ENCODE measurements at regions not wholly inside any gene's neighbourhood (a gene's known extent, or its start where the extent isn't known, plus 50 kb on each side); places are given as distances from the start of the nearest gene placed in this dataset.

- Mint-ChIP-seq H3K36me3 (no peaks in the 10 kb centered on the region), H3K27me3 (ENCODE audit: low read depth in 3 of 3) (no peaks in the 10 kb centered on the region), H3K4me1 (no peaks in the 10 kb centered on the region), H3K9me3 (peaks cover 0 to 29% (median 4%) of the 10 kb centered on the region in 6 donors), H3K27ac (no peak overlapping the region), H3K4me3 (no peak overlapping the region)
- no peak for DNase-seq
These were observed 611.5 kb downstream of the KCNA4 start for GRCh38 chr11:29405305-29405704.

- H3K27me3 Mint-ChIP-seq (ENCODE audit: low read depth in 3 of 3): no peaks in the 10 kb centered on the region
- no peaks in the 10 kb centered on the region for H3K4me1 Mint-ChIP-seq
- no peaks in the 10 kb centered on the region for H3K36me3 Mint-ChIP-seq
- no peak overlapping the region for H3K4me3 Mint-ChIP-seq
- peaks cover 4 to 41% (median 15%) of the 10 kb centered on the region in 6 donors for H3K9me3 Mint-ChIP-seq
- H3K27ac Mint-ChIP-seq: no peak overlapping the region
- no peak for DNase-seq
These were observed 621.2 kb downstream of the KCNA4 start for GRCh38 chr11:29395555-29396072.

GRCh38 chr11:29389793-29390192, 627.0 kb downstream of the KCNA4 start:
- no peaks in the 10 kb centered on the region for H3K36me3 Mint-ChIP-seq
- H3K27me3 Mint-ChIP-seq (ENCODE audit: low read depth in 3 of 3): peaks cover 0 to 2% (median 0%) of the 10 kb centered on the region in 3 donors
- peaks cover 4 to 25% (median 12%) of the 10 kb centered on the region in 6 donors for H3K9me3 Mint-ChIP-seq
- H3K27ac Mint-ChIP-seq: no peak overlapping the region
- no peak for DNase-seq
- no peaks in the 10 kb centered on the region for H3K4me1 Mint-ChIP-seq
- no peak overlapping the region for H3K4me3 Mint-ChIP-seq

GRCh38 chr11:29373725-29374124, 643.1 kb downstream of the KCNA4 start:
- Mint-ChIP-seq H3K27me3 (ENCODE audit: low read depth in 3 of 3) (no peaks in the 10 kb centered on the region), H3K4me3 (no peak overlapping the region), H3K36me3 (no peaks in the 10 kb centered on the region), H3K9me3 (peaks cover 16 to 46% (median 24%) of the 10 kb centered on the region in 6 donors), H3K27ac (no peak overlapping the region), H3K4me1 (no peaks in the 10 kb centered on the region)
- no peak for DNase-seq

GRCh38 chr11:29368126-29368525, 648.7 kb downstream of the KCNA4 start:
- DNase-seq: no peak
- Mint-ChIP-seq H3K36me3 (no peaks in the 10 kb centered on the region), H3K4me1 (no peaks in the 10 kb centered on the region), H3K27ac (no peak overlapping the region), H3K9me3 (peaks cover 11 to 27% (median 15%) of the 10 kb centered on the region in 6 donors), H3K27me3 (ENCODE audit: low read depth in 3 of 3) (peaks cover 0 to 3% (median 2%) of the 10 kb centered on the region in 3 donors), H3K4me3 (no peak overlapping the region)

GRCh38 chr11:29364006-29364405, 652.8 kb downstream of the KCNA4 start:
- Mint-ChIP-seq H3K27me3 (ENCODE audit: low read depth in 3 of 3) (peaks cover 2 to 3% (median 2%) of the 10 kb centered on the region in 3 donors), H3K4me3 (no peak overlapping the region), H3K9me3 (peaks cover 3 to 27% (median 17%) of the 10 kb centered on the region in 6 donors), H3K27ac (no peak overlapping the region), H3K4me1 (no peaks in the 10 kb centered on the region), H3K36me3 (peaks cover 0 to 4% (median 0%) of the 10 kb centered on the region in 3 donors)
- no peak for DNase-seq

- Mint-ChIP-seq H3K9me3 (peaks cover 3 to 30% (median 19%) of the 10 kb centered on the region in 6 donors), H3K4me3 (no peak overlapping the region), H3K27ac (no peak overlapping the region), H3K4me1 (no peaks in the 10 kb centered on the region), H3K27me3 (ENCODE audit: low read depth in 3 of 3) (peaks cover 0 to 2% (median 0%) of the 10 kb centered on the region in 3 donors), H3K36me3 (peaks cover 0 to 4% (median 0%) of the 10 kb centered on the region in 3 donors)
- DNase-seq: no peak
These were observed 655.5 kb downstream of the KCNA4 start for GRCh38 chr11:29361369-29361768.

- H3K36me3 Mint-ChIP-seq: no peaks in the 10 kb centered on the region
- DNase-seq: no peak
- no peak overlapping the region for H3K4me3 Mint-ChIP-seq
- no peak overlapping the region for H3K27ac Mint-ChIP-seq
- no peaks in the 10 kb centered on the region for H3K4me1 Mint-ChIP-seq
- H3K27me3 Mint-ChIP-seq (ENCODE audit: low read depth in 3 of 3): no peaks in the 10 kb centered on the region
- H3K9me3 Mint-ChIP-seq: peaks cover 0 to 45% (median 11%) of the 10 kb centered on the region in 6 donors
These were observed 663.0 kb downstream of the KCNA4 start for GRCh38 chr11:29353833-29354232.

- H3K4me1 Mint-ChIP-seq: no peaks in the 10 kb centered on the region
- peaks cover 0 to 33% (median 8%) of the 10 kb centered on the region in 6 donors for H3K9me3 Mint-ChIP-seq
- H3K4me3 Mint-ChIP-seq: no peak overlapping the region
- H3K36me3 Mint-ChIP-seq: no peaks in the 10 kb centered on the region
- H3K27me3 Mint-ChIP-seq (ENCODE audit: low read depth in 3 of 3): no peaks in the 10 kb centered on the region
- no peak overlapping the region for H3K27ac Mint-ChIP-seq
- no peak for DNase-seq
These were observed 664.5 kb downstream of the KCNA4 start for GRCh38 chr11:29352273-29352795.

GRCh38 chr11:29351301-29351873, 665.4 kb downstream of the KCNA4 start:
- Mint-ChIP-seq H3K36me3 (no peaks in the 10 kb centered on the region), H3K4me1 (no peaks in the 10 kb centered on the region), H3K27ac (no peak overlapping the region), H3K27me3 (ENCODE audit: low read depth in 3 of 3) (no peaks in the 10 kb centered on the region), H3K4me3 (no peak overlapping the region), H3K9me3 (peaks cover 0 to 33% (median 8%) of the 10 kb centered on the region in 6 donors)
- no peak for DNase-seq

- no peak for DNase-seq
- Mint-ChIP-seq H3K4me1 (no peaks in the 10 kb centered on the region), H3K27ac (no peak overlapping the region), H3K4me3 (no peak overlapping the region), H3K9me3 (peaks cover 0 to 27% (median 6%) of the 10 kb centered on the region in 6 donors), H3K27me3 (ENCODE audit: low read depth in 3 of 3) (peaks cover 0 to 5% (median 0%) of the 10 kb centered on the region in 3 donors), H3K36me3 (no peaks in the 10 kb centered on the region)
These were observed 673.1 kb downstream of the KCNA4 start for GRCh38 chr11:29343465-29344333.

GRCh38 chr11:29336727-29337575, 679.9 kb downstream of the KCNA4 start:
- Mint-ChIP-seq H3K27me3 (ENCODE audit: low read depth in 3 of 3) (peaks cover 0 to 2% (median 0%) of the 10 kb centered on the region in 3 donors), H3K4me1 (no peaks in the 10 kb centered on the region), H3K9me3 (peaks cover 1 to 45% (median 9%) of the 10 kb centered on the region in 6 donors), H3K4me3 (no peak overlapping the region), H3K36me3 (no peaks in the 10 kb centered on the region), H3K27ac (no peak overlapping the region)
- DNase-seq: no peak

GRCh38 chr11:29334776-29335130, 682.1 kb downstream of the KCNA4 start:
- no peak overlapping the region for H3K4me3 Mint-ChIP-seq
- H3K9me3 Mint-ChIP-seq: peaks cover 1 to 44% (median 9%) of the 10 kb centered on the region in 6 donors
- DNase-seq: no peak
- H3K36me3 Mint-ChIP-seq: no peaks in the 10 kb centered on the region
- H3K27ac Mint-ChIP-seq: no peak overlapping the region
- H3K27me3 Mint-ChIP-seq (ENCODE audit: low read depth in 3 of 3): no peaks in the 10 kb centered on the region
- no peaks in the 10 kb centered on the region for H3K4me1 Mint-ChIP-seq
